ENCODE measurements at regions not wholly inside any gene's neighbourhood (a gene's known extent, or its start where the extent isn't known, plus 50 kb on each side); places are given as distances from the start of the nearest gene placed in this dataset.

- no peak for TF ChIP-seq GABPA (IDR thresholded peaks at IDR 0.05 in 1 of 2, conservative IDR thresholded peaks at IDR 0.05 in 1 of 2)
- TF ChIP-seq, protein P1, sequence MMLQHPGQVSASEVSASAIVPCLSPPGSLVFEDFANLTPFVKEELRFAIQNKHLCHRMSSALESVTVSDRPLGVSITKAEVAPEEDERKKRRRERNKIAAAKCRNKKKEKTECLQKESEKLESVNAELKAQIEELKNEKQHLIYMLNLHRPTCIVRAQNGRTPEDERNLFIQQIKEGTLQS (IDR thresholded peaks at IDR 0.05): no peak
- no peak for TF ChIP-seq REST (IDR thresholded peaks at IDR 0.05)
- no peak for TF ChIP-seq CTCF (IDR thresholded peaks at IDR 0.05; ENCODE audit: low read depth, low read length, missing input control)
- no peak for TF ChIP-seq FOXA1 (IDR thresholded peaks at IDR 0.05)
- no peak for TF ChIP-seq HNF4A (conservative IDR thresholded peaks at IDR 0.05)
- no peak for TF ChIP-seq JUND (IDR thresholded peaks at IDR 0.05)
- TF ChIP-seq SP1 (IDR thresholded peaks at IDR 0.05): no peak
- Histone ChIP-seq H3K27ac (ENCODE audit: low read depth in 1 of 2, low read length in 2 of 2) (no peak overlapping the region), H3K4me1 (ENCODE audit: control insufficient read depth in 4 of 4, insufficient read depth in 4 of 4, low read length in 3 of 4) (no peaks in the 10 kb centered on the region), H3K36me3 (ENCODE audit: control insufficient read depth in 4 of 4, insufficient read depth in 3 of 4, low read depth in 1 of 4, low read length in 3 of 4) (no peaks in the 10 kb centered on the region), H3K9ac (ENCODE audit: low read depth in 1 of 2, low read length in 2 of 2) (no peak overlapping the region), H3K27me3 (ENCODE audit: control insufficient read depth in 4 of 4, insufficient read depth in 4 of 4, low read length in 3 of 4) (no peaks in the 10 kb centered on the region), H3K9me3 (ENCODE audit: control insufficient read depth in 4 of 4, low read length in 3 of 4) (peaks cover 0 to 3% (median 0%) of the 10 kb centered on the region in 4 donors), H3K4me3 (ENCODE audit: low read depth in 1 of 3, low read length in 3 of 3) (no peak overlapping the region)
- no peak for DNase-seq (ENCODE audit: low spot score)
- 92% methylated on average over 4 of the region's 4 CpGs for WGBS
Measured at GRCh38 chr2:106658616-106659015, 171.5 kb downstream of the CD8B2 start.

- Histone ChIP-seq H3K27me3 (ENCODE audit: control insufficient read depth in 4 of 4, insufficient read depth in 4 of 4, low read length in 3 of 4) (no peaks in the 10 kb centered on the region), H3K36me3 (ENCODE audit: control insufficient read depth in 4 of 4, insufficient read depth in 3 of 4, low read depth in 1 of 4, low read length in 3 of 4) (no peaks in the 10 kb centered on the region), H3K4me3 (ENCODE audit: low read depth in 1 of 3, low read length in 3 of 3) (no peak overlapping the region), H3K9ac (ENCODE audit: low read depth in 1 of 2, low read length in 2 of 2) (no peak overlapping the region), H3K27ac (ENCODE audit: low read depth in 1 of 2, low read length in 2 of 2) (no peak overlapping the region), H3K4me1 (ENCODE audit: control insufficient read depth in 4 of 4, insufficient read depth in 4 of 4, low read length in 3 of 4) (no peaks in the 10 kb centered on the region), H3K9me3 (ENCODE audit: control insufficient read depth in 4 of 4, low read length in 3 of 4) (peaks cover 0 to 4% (median 0%) of the 10 kb centered on the region in 4 donors)
- WGBS: 60% methylated on average over 3 of the region's 3 CpGs
- TF ChIP-seq, protein P2, sequence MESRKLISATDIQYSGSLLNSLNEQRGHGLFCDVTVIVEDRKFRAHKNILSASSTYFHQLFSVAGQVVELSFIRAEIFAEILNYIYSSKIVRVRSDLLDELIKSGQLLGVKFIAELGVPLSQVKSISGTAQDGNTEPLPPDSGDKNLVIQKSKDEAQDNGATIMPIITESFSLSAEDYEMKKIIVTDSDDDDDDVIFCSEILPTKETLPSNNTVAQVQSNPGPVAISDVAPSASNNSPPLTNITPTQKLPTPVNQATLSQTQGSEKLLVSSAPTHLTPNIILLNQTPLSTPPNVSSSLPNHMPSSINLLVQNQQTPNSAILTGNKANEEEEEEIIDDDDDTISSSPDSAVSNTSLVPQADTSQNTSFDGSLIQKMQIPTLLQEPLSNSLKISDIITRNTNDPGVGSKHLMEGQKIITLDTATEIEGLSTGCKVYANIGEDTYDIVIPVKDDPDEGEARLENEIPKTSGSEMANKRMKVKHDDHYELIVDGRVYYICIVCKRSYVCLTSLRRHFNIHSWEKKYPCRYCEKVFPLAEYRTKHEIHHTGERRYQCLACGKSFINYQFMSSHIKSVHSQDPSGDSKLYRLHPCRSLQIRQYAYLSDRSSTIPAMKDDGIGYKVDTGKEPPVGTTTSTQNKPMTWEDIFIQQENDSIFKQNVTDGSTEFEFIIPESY (IDR thresholded peaks at IDR 0.05): no peak
- TF ChIP-seq EGR1 (IDR thresholded peaks at IDR 0.05; ENCODE audit: low read depth in 2 of 2) (no peak), HNF4G (IDR thresholded peaks at IDR 0.05) (no peak), GABPA (IDR thresholded peaks at IDR 0.05 in 1 of 2, conservative IDR thresholded peaks at IDR 0.05 in 1 of 2) (no peak), REST (IDR thresholded peaks at IDR 0.05) (no peak), NR2F2 (IDR thresholded peaks at IDR 0.05) (no peak), FOXA1 (IDR thresholded peaks at IDR 0.05) (no peak), SP1 (IDR thresholded peaks at IDR 0.05) (no peak), JUND (IDR thresholded peaks at IDR 0.05) (no peak), HNF4A (conservative IDR thresholded peaks at IDR 0.05) (no peak)
- DNase-seq (ENCODE audit: low spot score): no peak
Measured at GRCh38 chr2:106664669-106665068, 177.5 kb downstream of the CD8B2 start.

Data from liver (tissue), 8 donors.